GM21423 (cell line): ENCODE measurements at regions not wholly inside any gene's neighbourhood (a gene's known extent, or its start where the extent isn't known, plus 50 kb on each side); places are given as distances from the start of the nearest gene placed in this dataset.
"Not testable (repeated sequence)": the region's sequence is repeated elsewhere in the genome, so short reads cannot be mapped to it uniquely, and the experiment has no call there.

Experiments used
- ATAC-seq: cut with Tn5 transposase; IDR thresholded peaks from one replicate; pipeline ENCODE4 v1.9.1; 2021; ENCODE audit warnings: mild to moderate bottlenecking, moderate library complexity; ENCODE audit not compliant: unreplicated experiment

DNA sequence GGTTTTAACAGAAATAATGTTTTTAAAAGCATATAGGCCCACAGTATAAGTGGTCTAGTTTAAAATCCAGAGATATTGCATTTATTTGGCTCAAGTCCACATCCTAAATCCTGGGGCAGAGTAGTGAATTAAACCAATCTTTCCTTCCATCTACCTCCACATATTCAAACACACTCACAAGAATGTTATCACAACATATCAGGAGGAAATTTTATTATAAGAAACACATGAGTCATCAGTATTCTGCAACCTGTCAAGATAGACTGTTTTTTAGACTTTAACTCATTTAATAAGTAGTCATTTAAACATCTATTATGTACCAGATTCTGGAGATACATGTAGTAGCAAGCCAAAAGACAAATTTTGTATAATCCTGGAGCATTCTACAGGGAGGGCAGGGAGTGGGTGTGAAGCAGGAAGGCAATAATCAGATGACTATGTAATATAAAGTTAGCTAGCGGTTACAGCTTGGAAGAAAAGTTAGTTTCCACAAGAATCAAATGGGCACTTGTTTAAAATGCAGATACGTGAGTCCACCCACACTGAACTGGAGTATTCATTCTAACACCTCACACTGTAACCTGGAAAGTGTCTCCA, 187.3 kb upstream of the PIK3R1 start:
- ATAC-seq, result no peak

DNA sequence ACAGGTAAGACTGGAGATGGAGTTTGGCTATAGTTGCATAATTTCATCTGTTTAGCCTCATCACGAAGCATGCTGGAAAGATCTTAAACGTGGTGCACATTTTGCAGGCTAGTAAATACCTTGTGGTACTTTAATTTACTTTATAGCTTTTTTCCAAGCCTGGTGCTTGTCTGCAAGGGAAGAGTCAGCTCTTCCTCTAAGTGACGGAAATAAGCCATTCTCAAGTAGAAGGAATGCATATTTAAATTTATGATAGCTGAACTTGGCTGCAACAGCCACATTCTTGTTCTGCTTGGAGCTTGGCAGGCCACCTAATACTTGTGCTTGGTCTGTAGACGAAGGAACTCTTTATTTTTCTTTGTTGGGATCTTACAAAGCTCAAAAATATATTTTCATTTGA, 188.0 kb upstream of the PIK3R1 start:
- ATAC-seq, result no peak

DNA sequence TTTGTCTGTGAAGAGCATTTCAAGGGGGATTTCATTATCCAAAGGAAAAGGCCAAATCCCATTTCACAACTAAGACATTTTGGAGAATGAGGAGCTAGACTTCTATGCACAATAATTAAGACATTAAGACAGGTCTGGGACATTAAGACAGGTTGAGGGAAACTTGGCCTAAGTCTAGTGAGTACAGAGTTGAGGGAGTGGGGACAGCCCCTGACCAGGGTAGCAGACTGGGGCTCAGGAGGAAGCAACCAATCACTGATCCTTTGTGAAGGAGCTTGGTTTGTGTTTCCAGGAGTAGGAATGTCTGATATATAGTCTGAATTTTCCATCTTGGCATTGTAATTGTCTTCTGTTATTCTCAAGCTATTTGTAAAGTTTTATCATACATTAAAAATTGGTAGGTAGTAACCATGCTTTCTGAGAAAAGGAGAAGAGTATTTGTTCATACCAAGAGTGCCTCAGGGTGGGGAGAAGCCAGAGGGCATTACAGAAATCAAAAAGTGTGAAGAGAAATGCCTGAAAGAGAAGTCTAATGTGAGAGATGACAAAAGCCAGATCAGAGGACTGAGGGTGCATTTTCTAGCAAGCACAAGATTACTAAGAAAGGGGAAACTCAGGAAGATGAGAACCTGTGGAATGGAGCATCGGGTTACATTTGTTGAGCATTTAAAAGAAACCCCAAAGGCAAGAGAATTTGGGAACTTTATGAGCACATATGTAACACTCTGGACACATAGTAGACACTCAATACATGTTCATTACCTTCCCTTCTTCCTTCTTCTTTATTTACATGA, 189.3 kb upstream of the PIK3R1 start:
- no peak for ATAC-seq

DNA sequence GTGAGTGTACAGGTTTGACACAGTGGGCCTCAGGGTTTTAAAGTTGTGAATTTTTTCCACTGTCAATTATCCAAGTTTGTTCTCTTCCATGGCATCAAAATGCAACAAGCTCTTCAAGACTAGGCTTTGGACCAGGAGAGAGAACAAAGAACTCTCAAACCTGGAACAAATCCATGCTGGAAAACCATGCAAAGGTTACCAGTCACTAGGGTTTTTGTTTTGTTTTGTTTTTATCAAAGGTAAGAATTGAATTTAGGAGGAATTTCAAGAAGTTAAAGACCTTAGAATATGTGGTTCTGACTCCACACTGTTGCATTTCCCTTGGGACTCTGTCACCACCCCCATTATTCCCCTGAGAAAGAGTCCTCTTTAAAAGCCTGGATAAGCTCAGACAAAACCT, 191.1 kb upstream of the PIK3R1 start:
- no peak for ATAC-seq

DNA sequence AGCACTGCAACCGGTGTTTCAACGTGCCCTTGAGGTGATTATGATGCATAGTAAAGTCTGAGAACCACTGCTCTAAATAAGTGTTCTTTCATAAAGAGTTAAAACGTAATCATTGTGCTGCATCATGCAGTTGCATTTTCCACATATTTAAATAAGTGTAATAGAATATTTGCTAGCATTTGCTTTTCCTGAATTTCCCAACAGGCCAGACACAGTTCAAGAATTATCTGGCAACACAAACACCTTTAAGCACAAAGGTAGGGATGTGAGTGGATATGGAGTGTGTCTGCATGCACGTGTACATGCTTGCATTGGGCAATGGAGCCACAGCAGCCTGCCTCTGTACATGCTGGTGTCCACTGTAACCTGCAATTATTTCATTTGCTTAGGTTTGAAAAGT, 193.6 kb upstream of the PIK3R1 start:
- no peak for ATAC-seq

DNA sequence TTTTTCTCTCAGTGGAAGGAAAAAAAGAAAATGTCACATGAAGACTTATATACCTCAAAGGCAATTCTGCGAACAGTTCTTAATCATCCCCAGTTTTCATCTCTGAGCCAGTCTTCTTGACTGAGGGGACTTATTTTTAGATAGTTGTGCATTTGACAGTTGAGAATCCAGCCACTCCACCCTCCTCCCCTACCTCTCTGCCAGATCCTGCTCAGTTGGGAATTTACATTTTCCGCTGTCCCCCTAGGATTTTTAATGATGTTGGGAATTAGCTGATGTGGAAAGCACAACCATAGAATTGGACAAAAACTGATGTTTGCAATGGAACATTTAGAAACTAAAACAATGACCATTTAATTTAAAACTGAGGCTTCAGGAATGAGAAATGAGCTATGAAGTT, 194.3 kb upstream of the PIK3R1 start:
- ATAC-seq, result no peak

DNA sequence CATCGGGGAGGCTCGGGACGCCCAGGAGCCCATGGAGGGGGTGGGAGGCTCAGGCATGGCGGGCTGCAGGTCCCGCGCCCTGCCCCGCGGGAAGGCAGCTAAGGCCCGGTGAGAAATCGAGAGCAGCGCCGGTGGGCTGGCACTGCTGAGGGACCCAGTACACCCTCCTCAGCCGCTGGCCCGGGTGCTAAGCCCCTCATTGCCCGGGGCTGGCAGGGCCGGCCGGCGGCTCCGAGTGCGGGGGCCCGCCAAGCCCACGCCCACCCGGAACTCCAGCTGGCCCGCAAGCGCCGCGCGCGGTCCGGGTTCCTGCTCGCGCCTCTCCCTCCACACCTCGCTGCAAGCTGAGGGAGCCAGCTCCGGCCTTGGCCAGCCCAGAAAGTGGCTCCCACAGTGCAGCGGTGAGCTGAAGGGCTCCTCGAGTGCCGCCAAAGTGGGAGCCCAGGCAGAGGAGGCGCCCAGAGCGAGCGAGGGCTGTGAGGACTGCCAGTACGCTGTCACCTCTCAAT, 195.0 kb upstream of the PIK3R1 start:
- ATAC-seq, result not testable (repeated sequence)

DNA sequence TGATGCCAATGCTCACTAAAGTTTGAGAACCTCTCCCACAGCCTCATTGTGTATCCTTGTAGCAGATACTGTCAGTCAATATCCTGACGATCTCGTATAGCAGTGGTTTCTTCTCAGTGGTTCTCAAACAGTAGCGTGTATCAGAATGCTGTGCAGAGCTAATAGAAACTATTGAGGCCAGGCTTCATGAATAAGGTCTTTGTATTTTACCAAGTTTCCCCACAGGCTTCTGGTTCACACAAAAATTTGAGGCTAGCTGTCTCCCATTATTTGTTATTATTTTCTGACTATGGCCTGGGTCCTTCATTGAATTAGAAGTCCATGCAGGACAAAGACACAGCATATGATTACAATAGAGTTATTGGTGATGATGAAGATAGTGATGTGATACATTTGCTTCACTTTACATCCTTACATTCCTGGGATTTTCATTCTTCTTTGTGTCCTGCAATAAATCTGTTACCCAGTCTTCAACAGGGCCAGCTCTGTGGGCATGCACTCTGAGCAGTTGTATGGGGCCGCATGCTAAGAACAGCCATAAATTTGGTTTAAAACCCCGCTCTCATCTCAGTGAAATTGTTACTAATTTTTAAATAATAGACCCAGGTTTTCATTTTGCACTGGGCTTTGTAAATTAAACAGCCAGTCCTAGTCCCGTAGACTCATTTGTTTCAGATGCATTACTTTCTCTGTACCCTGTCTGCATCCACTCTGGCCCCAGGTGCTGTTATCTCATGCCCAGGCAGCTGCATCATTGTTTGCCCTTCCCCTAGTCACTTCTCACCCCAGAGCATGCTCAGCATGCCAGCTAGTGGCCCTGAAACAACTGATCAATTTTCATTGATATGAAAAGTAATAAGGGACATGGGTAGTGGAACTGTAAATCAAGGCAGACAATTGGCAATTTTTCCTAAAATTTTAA, 199.9 kb upstream of the PIK3R1 start:
- ATAC-seq, result no peak

DNA sequence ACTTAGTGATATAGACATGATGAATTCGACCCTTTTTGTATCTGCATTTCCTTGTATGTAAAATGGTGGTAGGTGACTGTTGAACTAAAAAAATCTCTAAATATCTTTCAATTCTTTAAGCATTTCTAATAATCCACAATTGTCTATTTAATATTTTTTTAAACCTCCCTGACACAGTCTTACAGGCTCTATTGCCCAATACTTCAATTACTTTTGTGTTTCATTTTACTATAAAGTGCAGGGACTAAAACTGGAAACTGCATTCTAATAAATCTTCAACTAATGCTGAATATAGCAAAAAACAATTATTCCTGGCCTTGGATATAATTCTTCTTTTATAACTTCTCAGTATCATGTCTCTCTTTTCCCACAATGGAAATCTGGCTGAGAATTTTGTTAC, 202.7 kb upstream of the PIK3R1 start:
- no peak for ATAC-seq

DNA sequence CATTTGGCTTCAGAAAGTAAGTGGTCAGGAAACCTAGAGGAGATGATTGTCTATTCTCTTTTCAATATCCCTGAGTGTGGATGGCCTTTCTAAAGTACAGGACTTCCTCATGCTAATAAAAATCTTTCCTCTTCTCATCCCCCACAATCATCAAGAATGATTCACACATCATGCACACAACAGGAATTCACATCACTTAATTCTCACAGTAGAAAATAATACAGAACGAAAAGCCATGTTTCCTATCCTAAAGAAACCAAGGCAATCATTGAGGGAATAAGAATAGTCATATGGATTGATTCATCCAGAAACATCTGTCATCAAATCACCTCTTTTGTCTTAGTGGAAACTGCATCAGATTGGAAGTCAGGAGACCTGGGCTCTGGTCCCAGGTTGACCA, 203.1 kb upstream of the PIK3R1 start:
- ATAC-seq, result no peak

DNA sequence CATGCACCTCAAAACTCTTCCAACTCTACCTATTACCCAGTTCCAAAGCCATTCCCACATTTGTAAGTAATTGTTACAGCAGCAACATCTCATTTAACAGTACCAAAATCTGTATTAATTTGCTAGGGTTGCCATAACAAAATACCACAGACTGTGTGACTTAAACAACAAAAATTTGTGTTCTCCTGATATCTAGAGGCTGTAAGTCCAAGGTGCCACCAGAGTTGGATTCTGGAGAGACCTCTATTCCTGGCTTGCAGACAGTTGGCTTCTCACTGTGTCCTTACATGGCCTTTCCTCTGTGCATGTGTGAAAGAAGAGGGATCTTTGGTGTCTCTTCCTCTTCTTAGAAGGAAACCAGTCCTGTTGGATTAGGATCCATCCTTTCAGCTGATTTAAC, 203.8 kb upstream of the PIK3R1 start:
- no peak for ATAC-seq

DNA sequence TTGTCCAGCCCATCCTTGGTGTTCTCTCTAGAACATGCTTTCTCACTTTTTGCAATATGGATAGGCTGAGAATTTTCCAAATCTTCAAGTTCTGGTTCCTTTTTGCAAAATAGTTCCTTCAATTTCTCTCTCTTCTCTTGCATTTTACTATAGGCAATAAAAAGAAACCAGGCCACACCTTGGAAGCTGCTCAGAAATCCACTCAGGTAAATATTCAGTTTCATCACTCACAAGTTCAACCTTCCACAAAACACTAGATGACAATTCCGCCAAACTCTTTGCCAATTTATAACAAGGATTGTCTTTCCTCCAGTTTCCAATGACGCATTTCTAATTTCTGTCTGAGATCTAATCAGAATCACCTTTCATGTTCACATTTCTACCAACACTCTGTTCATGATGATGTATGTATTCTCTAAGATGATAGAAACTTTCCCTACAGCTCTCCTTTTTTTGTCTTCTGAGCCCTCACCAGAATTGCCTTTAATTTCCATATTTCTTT, 204.2 kb upstream of the PIK3R1 start:
- no peak for ATAC-seq

DNA sequence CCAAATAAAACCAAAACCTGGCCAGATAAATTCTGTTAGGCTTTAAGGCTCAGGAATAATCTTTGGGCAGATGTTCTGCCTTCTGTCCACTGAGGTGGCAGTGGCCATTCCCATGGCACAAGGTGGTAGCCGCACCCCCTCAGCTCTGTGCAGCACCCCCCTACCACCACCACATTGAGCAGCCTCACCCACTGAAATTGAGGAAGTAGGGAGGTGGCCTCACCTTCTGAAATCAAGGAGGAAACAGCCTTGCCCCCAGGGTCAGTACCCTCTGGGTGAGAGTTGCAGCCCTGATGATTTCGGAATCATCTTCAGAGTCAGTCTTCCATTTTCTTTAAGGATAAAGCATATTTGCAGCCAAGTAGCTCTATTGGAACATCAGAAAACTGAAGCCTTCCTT, 204.8 kb upstream of the PIK3R1 start:
- ATAC-seq, result no peak

DNA sequence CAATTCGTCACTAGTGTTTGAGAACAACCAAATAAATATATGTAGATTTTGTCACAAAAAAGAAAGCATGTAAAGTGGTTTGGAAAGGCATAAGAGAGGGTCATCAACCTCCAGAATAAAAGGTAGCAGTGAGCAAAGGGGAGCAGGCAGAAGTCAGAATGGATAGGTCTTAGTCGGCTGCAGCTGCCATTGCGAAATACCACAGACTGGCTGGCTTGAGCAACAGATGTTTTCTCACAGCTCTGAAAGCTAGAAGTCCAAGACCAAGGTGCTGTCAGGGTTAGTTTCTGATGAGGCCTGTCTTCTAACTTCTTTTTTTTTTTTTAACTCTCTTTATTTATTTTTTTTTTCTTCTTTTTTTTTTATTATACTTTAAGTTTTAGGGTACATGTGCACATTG, 208.1 kb upstream of the PIK3R1 start:
- ATAC-seq, result no peak

DNA sequence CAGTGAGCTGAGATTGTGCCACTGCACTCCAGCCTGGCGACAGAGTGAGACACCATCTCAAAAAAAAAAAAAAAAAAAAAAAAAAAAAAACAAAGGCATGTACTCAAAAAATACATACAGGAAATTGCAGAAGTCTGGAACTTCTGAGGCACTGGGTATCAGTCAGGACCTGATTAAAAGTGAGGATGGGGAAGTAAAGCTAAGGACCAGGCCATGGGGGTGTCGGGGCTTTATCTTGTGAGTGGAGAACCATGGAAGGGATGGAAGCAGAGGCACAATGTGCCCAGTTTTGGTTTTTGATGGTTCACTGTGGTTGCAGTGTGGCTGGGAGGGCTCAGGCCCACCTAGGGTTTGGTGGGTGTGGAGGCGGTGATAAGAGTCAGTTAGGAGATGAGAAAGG, 212.7 kb upstream of the PIK3R1 start:
- no peak for ATAC-seq

DNA sequence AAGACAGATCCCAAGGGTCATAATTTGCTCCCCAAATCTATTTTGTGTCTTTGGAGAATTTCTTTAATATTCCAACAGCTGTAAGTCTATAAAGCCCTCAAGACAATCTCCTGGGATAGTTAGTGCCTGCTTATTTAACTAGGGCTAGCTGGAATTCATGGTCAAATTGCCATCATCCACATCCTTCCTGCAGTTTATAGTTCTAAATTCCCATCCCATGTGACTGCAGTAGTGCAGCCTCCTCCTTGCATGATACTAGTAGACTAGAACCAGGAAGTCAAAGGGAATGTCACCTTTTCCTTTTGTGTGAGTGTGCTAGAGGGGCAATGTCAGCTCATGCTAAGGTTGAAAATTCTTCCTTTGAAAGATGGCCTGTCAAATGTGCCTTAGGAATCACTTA, 214.8 kb upstream of the PIK3R1 start:
- no peak for ATAC-seq

DNA sequence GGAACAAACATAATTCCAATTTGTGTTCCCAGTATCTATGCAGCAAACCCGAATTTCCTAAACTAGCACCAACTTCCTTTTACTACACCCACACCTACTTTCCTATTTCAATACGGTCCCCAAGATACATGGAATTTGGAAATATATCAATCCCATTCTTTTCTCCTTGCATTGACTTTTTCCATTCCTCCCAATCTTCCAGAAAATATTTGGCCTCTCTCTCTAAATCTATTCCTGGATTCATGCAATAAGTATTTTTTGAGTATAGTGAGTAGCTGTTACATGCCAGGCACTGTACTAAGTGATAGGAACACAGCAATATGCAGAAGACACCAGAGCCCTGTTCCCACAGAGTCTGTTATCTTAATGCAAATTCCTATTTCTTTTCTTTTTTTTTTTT, 216.2 kb upstream of the PIK3R1 start:
- no peak for ATAC-seq

DNA sequence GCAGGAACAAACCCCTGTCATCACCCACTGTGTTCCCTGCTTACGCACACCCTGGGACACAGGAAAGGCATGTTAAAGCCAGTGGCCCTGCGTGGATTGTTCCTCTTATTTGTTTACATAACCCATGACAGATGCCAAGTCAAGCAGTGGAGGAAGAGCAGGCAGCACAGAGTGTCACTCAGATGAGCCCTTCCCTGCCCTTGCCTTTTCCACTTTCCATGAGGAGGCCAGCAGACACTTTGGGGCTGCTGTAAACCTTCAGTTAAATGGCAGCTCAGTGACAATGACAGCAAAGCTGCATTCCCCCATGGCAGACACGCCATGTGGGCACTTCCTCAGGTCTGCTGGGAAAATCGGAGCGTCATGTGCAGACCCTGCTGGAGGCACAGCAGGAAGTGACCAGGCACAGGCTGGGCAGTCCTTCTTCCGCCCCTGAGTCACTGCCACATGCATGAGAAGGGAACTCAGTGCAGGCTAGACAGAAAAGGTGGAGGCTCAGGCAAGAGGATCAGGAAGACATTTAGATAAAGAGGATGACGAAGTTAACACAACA, 216.8 kb upstream of the PIK3R1 start:
- ATAC-seq, result no peak

DNA sequence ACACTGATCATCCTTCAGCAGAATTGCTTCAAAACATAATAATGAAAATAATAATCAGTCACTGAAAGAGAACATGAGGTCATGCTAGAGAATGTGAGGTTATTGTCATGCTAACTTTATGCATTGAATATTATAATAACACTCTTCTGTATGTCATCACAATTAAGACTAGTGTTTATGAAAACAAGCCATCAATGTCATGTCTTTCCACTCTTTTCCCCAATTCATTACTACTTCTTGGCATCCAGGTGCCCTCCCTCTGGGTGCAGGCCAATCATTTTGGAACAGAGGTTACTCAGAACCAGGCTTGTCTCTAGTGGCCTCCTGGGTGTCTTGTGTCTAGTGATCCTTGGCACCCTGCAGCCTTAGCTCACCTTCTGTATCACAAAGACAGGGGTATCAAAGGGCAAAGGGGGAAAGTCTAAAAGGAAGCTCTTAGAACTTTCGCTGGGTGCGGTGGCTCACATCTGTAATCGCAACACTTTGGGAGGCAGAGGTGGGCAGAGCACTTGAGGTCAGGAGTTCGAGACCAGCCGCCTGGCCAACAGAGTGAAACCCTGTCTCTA, 217.6 kb upstream of the PIK3R1 start:
- ATAC-seq, result no peak

DNA sequence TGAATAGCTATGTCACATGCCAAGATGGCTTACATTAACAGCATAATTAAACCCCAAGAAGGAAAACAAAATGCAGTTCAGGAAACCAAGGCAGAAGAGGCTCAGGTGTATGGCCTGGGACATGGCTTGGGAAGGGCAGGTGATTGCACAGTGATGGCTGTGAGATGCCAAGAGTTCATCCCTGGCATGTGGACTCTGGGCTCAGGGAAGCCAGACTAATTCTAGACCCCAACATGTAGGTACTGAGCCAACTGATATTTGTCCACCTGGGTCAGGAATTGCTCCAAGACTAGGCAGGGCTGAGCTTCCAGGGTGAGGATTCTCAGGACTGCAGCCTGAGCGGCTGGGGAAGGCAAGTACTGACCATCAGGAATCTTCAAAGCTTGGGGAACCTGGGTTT, 218.4 kb upstream of the PIK3R1 start:
- ATAC-seq, result no peak

DNA sequence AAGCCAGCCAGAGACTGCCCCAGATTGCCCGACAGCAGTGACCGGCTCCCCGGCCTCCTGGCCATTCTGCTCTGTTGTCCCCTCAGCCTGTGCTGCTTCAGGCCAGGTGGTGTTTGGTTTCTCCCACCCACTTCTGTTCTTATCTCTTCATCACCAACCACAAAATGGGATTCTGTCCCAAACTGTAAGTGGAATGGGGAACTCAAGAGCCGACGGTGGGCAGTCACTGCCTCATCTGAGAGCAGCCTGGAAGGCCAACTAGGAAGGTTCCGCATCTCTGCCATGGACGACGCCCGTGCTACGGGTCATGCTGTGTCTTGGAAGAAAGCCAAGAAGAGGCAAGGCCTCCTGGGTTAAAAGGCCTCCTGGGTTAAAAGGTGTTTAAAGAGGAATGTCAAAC, 219.0 kb upstream of the PIK3R1 start:
- no peak for ATAC-seq
